ENCODE measurements at regions not wholly inside any gene's neighbourhood (a gene's known extent, or its start where the extent isn't known, plus 50 kb on each side); places are given as distances from the start of the nearest gene placed in this dataset.
"Not testable (repeated sequence)": the region's sequence is repeated elsewhere in the genome, so short reads cannot be mapped to it uniquely, and the experiment has no call there.

DNA sequence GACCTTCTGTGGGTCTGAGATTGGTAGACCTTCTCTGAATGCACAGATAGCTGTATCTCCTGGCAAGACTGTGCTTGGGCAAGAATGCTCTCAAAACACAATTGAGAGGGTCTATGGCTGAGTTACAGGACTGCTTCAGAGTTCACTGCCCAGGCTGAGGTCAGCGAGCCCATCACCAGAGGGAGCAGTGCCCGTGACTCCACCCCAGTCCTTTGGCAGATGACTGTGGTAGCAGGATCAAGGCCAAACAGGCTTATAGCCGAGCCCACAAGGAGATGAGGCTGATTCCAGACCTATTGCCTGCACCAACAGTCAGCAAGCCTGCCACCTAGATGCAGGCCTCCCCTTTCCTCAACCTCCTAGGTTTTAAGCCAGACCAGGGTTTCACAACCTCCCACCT, 89.4 kb downstream of the CHRFAM7A start:
- H3K27me3 Mint-ChIP-seq (ENCODE audit: low read depth); H3K4me1 Mint-ChIP-seq (ENCODE audit: low read depth); H3K4me3 Mint-ChIP-seq; H3K9me3 Mint-ChIP-seq; intact Hi-C loops (cut with micrococcal nuclease); CTCF ChIA-PET; H3K36me3 Mint-ChIP-seq (ENCODE audit: low read depth); H3K27ac Mint-ChIP-seq; DNase-seq: not testable (repeated sequence)

All from activated naive CD4-positive, alpha-beta T cell treated with anti-CD3 and anti-CD28 coated beads for 36 hours (primary cell).